Loucy (cell line): ENCODE measurements at regions not wholly inside any gene's neighbourhood (a gene's known extent, or its start where the extent isn't known, plus 50 kb on each side); places are given as distances from the start of the nearest gene placed in this dataset.

ENCODE experiments used
- H2AFZ ChIP-seq: fragments of 200-600 bp; sonication (generic); 2 replicates; pipeline ENCODE4 v1.6.0; 2016; ENCODE audit warnings: antibody characterized with exemption, mild to moderate bottlenecking, low read length, moderate library complexity
- H3F3A ChIP-seq: fragments of 200-600 bp; 2 replicates; pipeline ENCODE4 v1.6.0; 2016; ENCODE audit warnings: antibody characterized with exemption, low read depth, mild to moderate bottlenecking
- H3K27me3 ChIP-seq: fragments of 200-600 bp; sonication (generic); 2 replicates; pipeline ENCODE4 v1.6.1; 2014; ENCODE audit warnings: low read length, mild to moderate bottlenecking; ENCODE audit not compliant: insufficient read depth, poor library complexity, severe bottlenecking
- H3K36me3 ChIP-seq: fragments of 200-600 bp; sonication (generic); 2 replicates; pipeline ENCODE4 v1.6.1; 2016; ENCODE audit warnings: low read length; ENCODE audit not compliant: insufficient read depth
- H3K4me1 ChIP-seq: fragments of 200-600 bp; sonication (generic); 2 replicates; pipeline ENCODE4 v1.5.1; 2014; ENCODE audit warnings: low read length, mild to moderate bottlenecking; ENCODE audit not compliant: insufficient read depth, poor library complexity, severe bottlenecking
- H3K4me2 ChIP-seq: fragments of 200-600 bp; sonication (generic); 2 replicates; pipeline ENCODE4 v1.6.0; 2014; ENCODE audit warnings: antibody characterized with exemption, low read length, low read depth, mild to moderate bottlenecking; ENCODE audit not compliant: poor library complexity, severe bottlenecking
- H3K4me3 ChIP-seq: fragments of 200-600 bp; sonication (generic); 2 replicates; pipeline ENCODE4 v1.5.1; 2014; ENCODE audit warnings: low read length, mild to moderate bottlenecking, mixed read lengths; ENCODE audit not compliant: poor library complexity, severe bottlenecking
- H3K79me2 ChIP-seq: fragments of 200-600 bp; sonication (generic); 2 replicates; pipeline ENCODE4 v1.6.1; 2014; ENCODE audit warnings: low read length; ENCODE audit not compliant: insufficient read depth
- H3K9ac ChIP-seq: fragments of 200-600 bp; sonication (generic); 2 replicates; pipeline ENCODE4 v1.6.0; 2014; ENCODE audit warnings: mild to moderate bottlenecking, low read depth, low read length, moderate library complexity; ENCODE audit not compliant: poor library complexity, severe bottlenecking
- H3K9me2 ChIP-seq: fragments of 200-600 bp; sonication (generic); replicated peaks from 2 replicates; pipeline ENCODE4 v1.6.1; 2016; ENCODE audit warnings: low read depth, low read length, mixed read lengths
- H3K9me3 ChIP-seq: fragments of 200-600 bp; sonication (generic); 2 replicates; pipeline ENCODE4 v1.6.1; 2014; ENCODE audit warnings: mild to moderate bottlenecking, antibody characterized with exemption, low read length, low read depth; ENCODE audit not compliant: insufficient read depth
- H4K20me1 ChIP-seq: fragments of 200-600 bp; sonication (generic); 2 replicates; pipeline ENCODE4 v1.6.0; 2014; ENCODE audit warnings: antibody characterized with exemption, low read length, mild to moderate bottlenecking; ENCODE audit not compliant: insufficient read depth, poor library complexity, severe bottlenecking
- EZH2phosphoT487 ChIP-seq: fragments of 200-600 bp; IDR thresholded peaks from 2 replicates; pipeline ENCODE4 v1.6.1; 2018; ENCODE audit warnings: antibody characterized with exemption, mild to moderate bottlenecking, moderate library complexity, borderline replicate concordance
- TF ChIP-seq, protein P1 (sequence below): fragments of 200-600 bp; sonication (generic); conservative IDR thresholded peaks from 2 replicates; pipeline ENCODE4 v1.5.1; 2014; ENCODE audit warnings: mild to moderate bottlenecking, antibody characterized with exemption, low read length

DNA sequence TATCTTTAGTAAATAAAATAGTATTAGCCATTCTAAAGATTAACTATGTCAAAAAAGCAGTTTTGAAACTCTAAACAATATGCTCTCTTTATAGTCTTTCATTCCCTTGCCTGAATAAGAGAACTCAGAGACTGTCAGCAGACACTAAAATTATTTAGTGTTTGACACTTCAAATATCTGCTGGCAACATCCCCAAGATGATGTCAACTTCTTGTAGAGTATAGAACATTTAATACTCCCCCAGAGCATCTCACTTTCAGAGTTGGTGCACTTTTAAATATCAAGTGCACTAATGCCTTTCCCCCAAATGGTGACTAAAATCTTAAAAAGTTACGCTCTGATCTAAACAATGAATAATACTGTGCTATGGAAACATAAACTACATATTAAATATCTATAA, 374.9 kb downstream of the SLC6A15 start:
- Histone ChIP-seq H3K4me1 (no peaks in the 10 kb centered on the region), H3K4me3 (no peak overlapping the region), H3K27me3 (no peaks in the 10 kb centered on the region), H4K20me1 (no peaks in the 10 kb centered on the region), H3K79me2 (no peaks in the 10 kb centered on the region), H3K9me2 (no peaks in the 10 kb centered on the region), H3K4me2 (no peak overlapping the region), H3K36me3 (no peaks in the 10 kb centered on the region), H2AFZ (no peak overlapping the region), H3K9ac (no peak overlapping the region), H3K9me3 (no peaks in the 10 kb centered on the region), H3F3A (no peaks in the 10 kb centered on the region)
- TF ChIP-seq, protein P1, sequence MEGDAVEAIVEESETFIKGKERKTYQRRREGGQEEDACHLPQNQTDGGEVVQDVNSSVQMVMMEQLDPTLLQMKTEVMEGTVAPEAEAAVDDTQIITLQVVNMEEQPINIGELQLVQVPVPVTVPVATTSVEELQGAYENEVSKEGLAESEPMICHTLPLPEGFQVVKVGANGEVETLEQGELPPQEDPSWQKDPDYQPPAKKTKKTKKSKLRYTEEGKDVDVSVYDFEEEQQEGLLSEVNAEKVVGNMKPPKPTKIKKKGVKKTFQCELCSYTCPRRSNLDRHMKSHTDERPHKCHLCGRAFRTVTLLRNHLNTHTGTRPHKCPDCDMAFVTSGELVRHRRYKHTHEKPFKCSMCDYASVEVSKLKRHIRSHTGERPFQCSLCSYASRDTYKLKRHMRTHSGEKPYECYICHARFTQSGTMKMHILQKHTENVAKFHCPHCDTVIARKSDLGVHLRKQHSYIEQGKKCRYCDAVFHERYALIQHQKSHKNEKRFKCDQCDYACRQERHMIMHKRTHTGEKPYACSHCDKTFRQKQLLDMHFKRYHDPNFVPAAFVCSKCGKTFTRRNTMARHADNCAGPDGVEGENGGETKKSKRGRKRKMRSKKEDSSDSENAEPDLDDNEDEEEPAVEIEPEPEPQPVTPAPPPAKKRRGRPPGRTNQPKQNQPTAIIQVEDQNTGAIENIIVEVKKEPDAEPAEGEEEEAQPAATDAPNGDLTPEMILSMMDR: no peak
- TF ChIP-seq EZH2phosphoT487: no peak

DNA sequence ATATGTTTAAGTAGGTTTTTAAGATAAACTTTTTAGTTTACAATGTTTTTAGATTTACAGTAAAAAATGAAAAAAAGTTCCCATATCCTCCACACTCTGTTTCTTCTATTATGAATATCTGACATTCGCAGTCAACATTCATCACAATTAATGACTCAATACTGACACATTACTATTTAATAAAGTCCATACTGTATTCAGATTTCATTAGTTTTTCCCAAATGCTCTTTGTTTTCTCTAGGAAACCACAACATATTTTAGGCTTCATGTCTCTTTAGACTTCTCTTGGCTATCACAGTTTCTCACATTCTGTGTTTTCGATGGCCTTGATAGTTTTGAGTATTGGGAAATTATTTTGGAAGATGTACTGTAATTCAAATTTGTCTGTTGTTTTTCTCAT, 399.8 kb downstream of the SLC6A15 start:
- Histone ChIP-seq H3K9me3 (no peaks in the 10 kb centered on the region), H3K9ac (no peak overlapping the region), H2AFZ (no peak overlapping the region), H3K4me1 (no peaks in the 10 kb centered on the region), H3K79me2 (no peaks in the 10 kb centered on the region), H3K9me2 (no peaks in the 10 kb centered on the region), H3F3A (no peaks in the 10 kb centered on the region), H3K4me2 (no peak overlapping the region), H3K4me3 (no peak overlapping the region), H3K36me3 (no peaks in the 10 kb centered on the region), H4K20me1 (no peaks in the 10 kb centered on the region), H3K27me3 (no peaks in the 10 kb centered on the region)
- no peak for TF ChIP-seq EZH2phosphoT487
- TF ChIP-seq, protein P1: no peak

DNA sequence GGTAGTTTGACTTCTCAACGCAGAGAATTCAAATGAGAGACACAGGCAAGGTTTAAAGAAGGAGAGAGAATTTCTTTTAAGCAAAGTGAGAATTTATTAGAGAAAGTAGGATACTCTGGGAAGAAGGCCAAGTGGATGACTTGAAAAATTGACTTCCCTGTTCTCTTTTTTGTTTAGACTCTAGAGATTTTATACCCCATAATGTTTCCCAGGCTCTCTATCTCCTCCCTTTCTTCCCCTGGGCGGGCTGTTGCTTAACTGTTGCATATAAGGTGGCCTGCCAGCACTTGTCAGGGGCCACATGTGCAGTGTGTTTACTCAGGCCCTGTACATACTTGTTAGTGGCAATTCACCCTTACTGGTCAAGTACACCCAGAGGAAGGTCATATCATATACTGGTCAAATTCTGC, 403.7 kb downstream of the SLC6A15 start:
- no peaks in the 10 kb centered on the region for H3K9me3 ChIP-seq
- H3K4me2 ChIP-seq: no peak overlapping the region
- H3K4me1 ChIP-seq: no peaks in the 10 kb centered on the region
- H3K27me3 ChIP-seq: no peaks in the 10 kb centered on the region
- H3K4me3 ChIP-seq: no peak overlapping the region
- no peak overlapping the region for H3K9ac ChIP-seq
- H3K9me2 ChIP-seq: no peaks in the 10 kb centered on the region
- TF ChIP-seq, protein P1: no peak
- TF ChIP-seq EZH2phosphoT487: no peak
- no peaks in the 10 kb centered on the region for H3K79me2 ChIP-seq
- H3K36me3 ChIP-seq: no peaks in the 10 kb centered on the region
- H2AFZ ChIP-seq: no peak overlapping the region
- H3F3A ChIP-seq: no peaks in the 10 kb centered on the region
- H4K20me1 ChIP-seq: no peaks in the 10 kb centered on the region
